Activated naive CD8-positive, alpha-beta T cell treated with anti-CD3 and anti-CD28 coated beads for 36 hours (primary cell): ENCODE measurements at regions not wholly inside any gene's neighbourhood (a gene's known extent, or its start where the extent isn't known, plus 50 kb on each side); places are given as distances from the start of the nearest gene placed in this dataset.

Source experiments
- DNase-seq: peaks from one replicate; pipeline ENCODE4 v3.0.0; 2021
- H3K27ac Mint-ChIP-seq: one replicate; pipeline ENCODE4 v1.8.0; 2022; ENCODE audit warnings: mild to moderate bottlenecking, moderate library complexity, mixed read lengths
- H3K27me3 Mint-ChIP-seq: one replicate; pipeline ENCODE4 v1.8.0; 2022; ENCODE audit warnings: mild to moderate bottlenecking, mixed read lengths
- H3K36me3 Mint-ChIP-seq: one replicate; pipeline ENCODE4 v1.8.0; 2021; ENCODE audit warnings: mild to moderate bottlenecking, mixed read lengths
- H3K4me1 Mint-ChIP-seq: one replicate; pipeline ENCODE4 v1.8.0; 2021; ENCODE audit warnings: mixed read lengths
- H3K4me3 Mint-ChIP-seq: one replicate; pipeline ENCODE4 v1.8.0; 2022; ENCODE audit warnings: mild to moderate bottlenecking, moderate library complexity, mixed read lengths
- H3K9me3 Mint-ChIP-seq: one replicate; pipeline ENCODE4 v1.8.0; 2022; ENCODE audit warnings: mixed read lengths

DNA sequence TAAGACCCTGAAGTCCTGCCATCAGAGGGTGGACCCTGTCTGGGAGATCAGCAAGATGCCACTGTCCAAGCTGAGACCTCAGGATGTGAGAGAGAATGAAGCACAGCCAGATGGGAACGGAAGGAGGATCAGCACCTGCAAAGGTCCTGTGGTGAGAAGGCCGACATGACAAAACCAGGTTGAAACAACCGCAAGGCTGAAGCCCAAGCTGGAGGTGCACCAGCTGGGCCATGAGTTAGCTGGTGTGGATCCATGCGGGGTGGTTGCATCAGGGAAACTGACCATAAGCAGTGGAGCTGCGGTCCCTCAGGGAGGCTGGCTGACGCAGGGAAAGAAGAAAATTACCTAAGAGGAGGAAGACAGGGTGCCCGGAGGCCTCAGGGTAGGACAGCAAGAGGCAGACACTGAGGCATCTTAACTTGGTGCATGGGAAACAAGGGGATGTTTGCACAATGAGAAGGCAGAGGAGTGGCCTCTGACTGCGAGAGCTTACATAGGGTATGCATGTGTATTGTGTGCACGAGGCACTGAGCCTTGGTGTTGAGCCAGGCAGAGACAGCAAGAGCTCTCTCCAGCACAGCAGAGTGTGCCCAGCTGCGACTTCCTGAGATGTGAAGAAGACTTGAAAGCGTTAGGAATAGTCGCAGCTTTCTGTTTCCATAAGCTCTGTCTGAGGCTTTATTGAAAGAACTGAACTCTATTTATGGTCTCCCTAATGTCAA, 497.7 kb downstream of the OCA2 start:
- no peaks in the 10 kb centered on the region for H3K27me3 Mint-ChIP-seq
- no peaks in the 10 kb centered on the region for H3K4me1 Mint-ChIP-seq

DNA sequence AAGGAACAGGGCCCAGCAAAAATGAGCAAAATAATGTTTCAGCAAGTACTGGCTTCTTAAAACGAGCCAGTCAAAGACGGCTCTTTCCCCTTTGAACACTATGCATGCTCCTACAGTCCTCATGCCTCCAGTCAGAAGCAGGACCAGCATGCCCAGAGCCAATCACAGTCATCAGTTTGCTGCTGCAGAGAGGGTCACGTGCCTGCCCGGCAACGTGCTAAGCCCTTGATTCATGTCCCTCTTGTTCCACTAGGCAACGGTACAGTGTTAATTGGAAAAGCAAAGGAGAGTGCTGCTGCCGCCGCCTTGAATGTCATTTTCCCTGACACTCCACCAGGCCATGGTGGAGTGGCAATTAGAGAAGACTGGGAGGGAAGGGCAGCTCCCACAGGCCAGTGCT, 500.1 kb downstream of the OCA2 start:
- no peaks in the 10 kb centered on the region for H3K4me1 Mint-ChIP-seq
- H3K9me3 Mint-ChIP-seq: peaks cover 1% of the 10 kb centered on the region
- no peak overlapping the region for H3K27ac Mint-ChIP-seq
- H3K36me3 Mint-ChIP-seq: no peaks in the 10 kb centered on the region
- DNase-seq: no peak
- no peaks in the 10 kb centered on the region for H3K27me3 Mint-ChIP-seq
- no peak overlapping the region for H3K4me3 Mint-ChIP-seq

More for the DNA sequence above, 497.7 kb downstream of the OCA2 start:
- H3K9me3 Mint-ChIP-seq: peaks cover 3% of the 10 kb centered on the region
- no peak overlapping the region for H3K4me3 Mint-ChIP-seq
- no peak overlapping the region for H3K27ac Mint-ChIP-seq
- no peak for DNase-seq
- H3K36me3 Mint-ChIP-seq: no peaks in the 10 kb centered on the region

DNA sequence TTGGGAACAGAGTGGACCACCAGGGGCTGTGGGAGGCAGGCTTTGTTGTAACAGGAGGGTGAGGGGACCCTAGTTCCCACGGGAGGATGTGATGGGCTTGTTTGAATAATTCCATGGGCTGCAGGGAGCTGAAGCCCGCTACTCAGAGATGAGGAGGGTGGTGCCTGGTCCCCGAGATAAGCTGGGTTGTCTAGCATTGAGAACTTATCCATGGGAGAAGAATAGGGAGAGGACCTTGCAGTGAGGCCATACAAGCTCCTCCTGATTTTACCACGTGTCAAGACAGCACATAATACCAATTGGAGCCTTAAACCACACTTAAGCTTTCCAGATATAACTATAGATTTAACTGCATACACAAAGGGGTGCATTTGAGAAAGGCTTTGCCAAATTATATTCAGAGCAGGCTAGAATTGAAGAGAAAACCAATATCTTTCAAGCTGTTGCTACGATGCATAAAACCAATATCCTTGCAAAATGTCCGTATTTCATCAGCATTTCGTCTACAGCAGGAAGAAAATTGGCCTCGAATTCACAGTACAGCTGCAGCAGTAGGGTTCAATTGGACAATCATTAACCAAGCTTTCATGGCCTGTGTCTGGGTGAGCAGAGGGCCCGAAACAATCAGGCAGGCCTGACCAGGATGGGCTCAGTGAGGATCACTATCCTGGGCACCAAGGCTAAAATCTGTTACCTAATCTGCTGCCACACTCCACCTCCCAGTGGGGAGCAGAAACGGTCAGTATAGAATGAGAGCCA, 500.7 kb downstream of the OCA2 start:
- Mint-ChIP-seq H3K4me1 (no peaks in the 10 kb centered on the region), H3K4me3 (no peak overlapping the region), H3K9me3 (peaks cover 1% of the 10 kb centered on the region), H3K27ac (no peak overlapping the region), H3K27me3 (no peaks in the 10 kb centered on the region), H3K36me3 (no peaks in the 10 kb centered on the region)
- DNase-seq: no peak

DNA sequence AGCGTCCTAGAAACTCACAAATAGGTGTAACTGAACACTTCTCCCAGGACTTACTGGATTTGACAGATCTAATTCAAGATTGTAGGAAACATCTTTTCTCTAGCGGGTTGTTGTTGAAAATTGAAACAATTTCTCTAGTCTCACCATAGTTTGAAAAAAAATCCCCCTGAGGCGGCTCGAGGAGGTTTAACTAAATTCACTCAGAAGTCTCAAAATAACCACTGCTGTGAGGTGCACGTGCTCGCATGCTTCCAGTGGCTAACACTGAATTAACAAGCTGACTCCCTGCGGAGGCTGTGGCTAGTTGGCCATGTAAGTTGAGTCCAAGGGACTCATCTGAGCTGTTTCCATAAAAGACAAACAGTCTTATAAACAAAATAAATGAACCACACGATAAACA, 503.9 kb downstream of the OCA2 start:
- Mint-ChIP-seq H3K27me3 (no peaks in the 10 kb centered on the region), H3K9me3 (no peaks in the 10 kb centered on the region), H3K4me3 (no peak overlapping the region), H3K36me3 (no peaks in the 10 kb centered on the region), H3K27ac (no peak overlapping the region), H3K4me1 (no peaks in the 10 kb centered on the region)
- DNase-seq: no peak

DNA sequence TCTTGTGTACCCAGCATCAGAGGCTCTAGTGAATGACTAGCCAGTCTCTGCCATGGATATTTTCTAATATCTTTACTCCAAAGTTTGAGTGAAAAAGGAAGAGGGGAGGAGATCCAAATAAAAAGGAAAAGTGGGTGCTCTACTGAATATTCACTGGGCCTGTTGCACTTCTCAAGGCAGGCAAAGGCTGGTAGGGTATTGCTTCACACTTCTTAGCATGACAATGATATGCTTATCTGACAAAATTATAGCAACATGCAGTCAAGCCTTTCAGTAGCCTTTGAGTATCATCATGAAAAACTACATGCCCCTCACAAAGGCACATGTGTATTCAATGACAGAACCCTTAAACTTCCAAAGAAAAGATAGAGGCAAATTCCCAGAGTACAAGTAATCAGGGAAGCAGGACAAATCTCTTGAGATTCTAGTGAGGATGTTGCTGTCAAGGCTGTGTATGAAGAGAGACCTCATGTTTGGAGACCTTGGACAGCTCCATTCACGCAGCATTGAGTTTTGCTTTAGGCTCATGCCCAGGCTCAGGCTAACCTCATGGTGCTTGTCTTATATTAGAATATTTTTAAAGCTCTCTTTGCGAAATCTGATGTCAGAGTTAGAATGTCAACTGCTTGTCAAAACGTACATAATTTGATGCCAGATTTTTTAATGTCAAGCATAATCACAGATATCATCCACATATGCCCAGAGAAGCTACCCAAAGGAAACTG, 506.9 kb downstream of the OCA2 start:
- no peaks in the 10 kb centered on the region for H3K4me1 Mint-ChIP-seq
- H3K4me3 Mint-ChIP-seq: no peak overlapping the region
- H3K27ac Mint-ChIP-seq: no peak overlapping the region
- no peaks in the 10 kb centered on the region for H3K36me3 Mint-ChIP-seq
- H3K9me3 Mint-ChIP-seq: no peaks in the 10 kb centered on the region
- no peak for DNase-seq
- no peaks in the 10 kb centered on the region for H3K27me3 Mint-ChIP-seq
